ENCODE measurements at regions not wholly inside any gene's neighbourhood (a gene's known extent, or its start where the extent isn't known, plus 50 kb on each side); places are given as distances from the start of the nearest gene placed in this dataset.
"Not testable (repeated sequence)": the region's sequence is repeated elsewhere in the genome, so short reads cannot be mapped to it uniquely, and the experiment has no call there.

- DNase-seq: no peak
Measured at GRCh38 chrX:3435057-3435456, 88.6 kb upstream of the MXRA5 start.

GRCh38 chrX:3428792-3429191, 82.3 kb upstream of the MXRA5 start:
- DNase-seq: no peak

GRCh38 chrX:3426552-3426951, 80.1 kb upstream of the MXRA5 start:
- DNase-seq: no peak

- DNase-seq: no peak
Measured at GRCh38 chrX:3425031-3425430, 78.6 kb upstream of the MXRA5 start.

GRCh38 chrX:3420316-3420715, 73.9 kb upstream of the MXRA5 start:
- no peak for DNase-seq

GRCh38 chrX:3415011-3415410, 68.6 kb upstream of the MXRA5 start:
- DNase-seq: no peak

- not testable (repeated sequence) for DNase-seq
Measured at GRCh38 chrX:3411626-3412025, 65.2 kb upstream of the MXRA5 start.

- not testable (repeated sequence) for DNase-seq
Measured at GRCh38 chrX:3409936-3410335, 63.5 kb upstream of the MXRA5 start.

- DNase-seq: no peak
Measured at GRCh38 chrX:3407781-3408180, 61.3 kb upstream of the MXRA5 start.

GRCh38 chrX:3407121-3407520, 60.7 kb upstream of the MXRA5 start:
- no peak for DNase-seq

- DNase-seq: no peak
Measured at GRCh38 chrX:3403748-3404147, 57.3 kb upstream of the MXRA5 start.

All from suppressor macrophage treated with lipopolysaccharide for 4 hours (primary cell).